CD4-positive, alpha-beta T cell treated with Interferon gamma for 1 hour (primary cell): ENCODE measurements at regions not wholly inside any gene's neighbourhood (a gene's known extent, or its start where the extent isn't known, plus 50 kb on each side); places are given as distances from the start of the nearest gene placed in this dataset.
"Not testable (repeated sequence)": the region's sequence is repeated elsewhere in the genome, so short reads cannot be mapped to it uniquely, and the experiment has no call there.

Experiments
- DNase-seq: peaks from one replicate; pipeline ENCODE4 v3.0.0-alpha.2; 2020

DNA sequence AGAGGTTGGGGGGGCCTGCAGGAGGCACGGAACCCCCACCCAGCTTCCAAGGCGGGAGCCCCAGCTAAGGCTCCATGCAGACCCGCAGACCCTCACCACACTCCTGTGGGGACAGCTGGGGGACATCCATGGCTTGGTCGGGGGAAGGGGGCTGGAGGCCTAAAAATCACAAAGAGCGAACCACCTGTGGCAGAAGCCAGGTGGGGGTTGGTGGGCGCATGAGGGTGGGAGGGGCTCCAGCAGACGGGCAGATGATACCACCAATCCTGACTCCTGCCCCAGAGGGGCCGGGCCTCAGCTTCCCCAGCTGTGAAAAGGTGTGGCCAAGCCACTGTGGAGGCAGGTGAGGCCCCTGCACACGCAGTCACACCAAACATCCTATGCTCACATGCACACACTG lies 111.6 kb downstream of the FAM53A start:
- no peak for DNase-seq

DNA sequence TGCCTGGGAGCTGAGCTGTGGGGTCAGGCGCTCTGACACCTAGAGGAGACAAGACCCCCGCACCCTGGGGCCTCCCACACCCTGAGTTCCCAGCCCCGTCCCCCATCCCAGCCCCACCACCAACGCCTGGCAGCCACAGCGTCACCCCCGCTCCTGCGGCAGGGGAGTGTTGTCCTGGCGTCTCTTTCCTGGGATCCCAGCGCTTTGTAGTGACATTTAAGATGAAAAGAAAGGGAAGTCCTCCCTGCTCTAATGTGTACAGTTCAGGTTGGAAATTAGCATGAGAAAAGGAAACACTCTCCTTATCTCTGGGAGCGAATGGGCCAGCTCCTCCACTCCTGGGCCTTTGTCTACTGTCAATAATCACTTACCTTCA lies 112.1 kb downstream of the FAM53A start:
- DNase-seq = no peak

- DNase-seq = no peak
Measured at GRCh38 chr4:1571165-1572009, 112.7 kb downstream of the FAM53A start.

- no peak for DNase-seq
Measured at GRCh38 chr4:1570291-1571164, 113.6 kb downstream of the FAM53A start.

DNA sequence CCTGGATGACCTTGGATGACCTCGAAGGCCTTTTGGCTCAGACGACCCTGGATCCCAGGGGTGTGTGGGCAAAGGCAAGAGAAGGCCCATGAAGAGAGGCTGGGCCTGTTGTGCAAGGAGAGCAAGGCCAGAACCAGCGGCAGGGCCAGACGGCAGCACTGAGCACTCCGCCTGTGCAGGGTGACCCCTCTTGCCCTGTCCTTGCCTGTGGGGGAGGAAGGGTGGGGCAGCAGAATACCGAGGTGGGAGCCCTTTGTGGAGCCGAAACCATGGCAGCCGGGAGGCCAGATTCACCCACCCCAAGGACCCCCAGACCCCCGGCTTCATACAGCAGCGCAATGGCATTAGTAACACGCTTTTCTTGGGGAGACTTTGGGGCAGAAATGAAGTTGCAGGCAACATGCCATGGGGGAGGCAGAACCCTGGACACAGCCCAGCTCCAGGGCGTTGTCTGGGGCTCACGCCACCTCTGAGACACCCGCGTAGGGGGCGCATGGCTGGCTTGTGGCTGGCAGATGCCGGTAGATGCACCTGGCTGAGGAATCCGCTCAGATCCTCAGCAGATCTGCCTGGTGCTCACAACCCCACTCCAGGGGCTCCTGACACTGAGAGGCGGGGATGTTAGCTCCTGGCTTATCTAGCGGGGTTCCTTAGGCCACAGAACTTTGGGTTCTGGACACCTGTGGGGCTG lies 114.5 kb downstream of the FAM53A start:
- DNase-seq = no peak

GRCh38 chr4:1568855-1569460 lies 115.2 kb downstream of the FAM53A start:
- DNase-seq = no peak

- DNase-seq = no peak
Measured at GRCh38 chr4:1567808-1568581, 116.1 kb downstream of the FAM53A start.

DNA sequence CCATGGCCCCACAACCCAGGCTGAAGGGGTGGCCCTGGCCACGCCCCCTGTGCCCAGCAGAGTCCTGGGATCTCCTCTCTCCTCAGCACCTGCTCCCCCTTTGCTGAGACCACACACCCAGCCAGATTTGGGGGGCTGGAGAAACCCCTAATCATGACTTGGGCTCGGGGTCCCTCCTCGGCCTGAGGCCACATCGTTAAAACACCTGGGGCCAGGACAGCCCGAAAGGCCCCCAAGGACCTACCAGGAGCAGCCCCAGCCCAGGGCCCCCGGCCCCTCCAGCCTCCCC lies 116.7 kb downstream of the FAM53A start:
- no peak for DNase-seq

DNA sequence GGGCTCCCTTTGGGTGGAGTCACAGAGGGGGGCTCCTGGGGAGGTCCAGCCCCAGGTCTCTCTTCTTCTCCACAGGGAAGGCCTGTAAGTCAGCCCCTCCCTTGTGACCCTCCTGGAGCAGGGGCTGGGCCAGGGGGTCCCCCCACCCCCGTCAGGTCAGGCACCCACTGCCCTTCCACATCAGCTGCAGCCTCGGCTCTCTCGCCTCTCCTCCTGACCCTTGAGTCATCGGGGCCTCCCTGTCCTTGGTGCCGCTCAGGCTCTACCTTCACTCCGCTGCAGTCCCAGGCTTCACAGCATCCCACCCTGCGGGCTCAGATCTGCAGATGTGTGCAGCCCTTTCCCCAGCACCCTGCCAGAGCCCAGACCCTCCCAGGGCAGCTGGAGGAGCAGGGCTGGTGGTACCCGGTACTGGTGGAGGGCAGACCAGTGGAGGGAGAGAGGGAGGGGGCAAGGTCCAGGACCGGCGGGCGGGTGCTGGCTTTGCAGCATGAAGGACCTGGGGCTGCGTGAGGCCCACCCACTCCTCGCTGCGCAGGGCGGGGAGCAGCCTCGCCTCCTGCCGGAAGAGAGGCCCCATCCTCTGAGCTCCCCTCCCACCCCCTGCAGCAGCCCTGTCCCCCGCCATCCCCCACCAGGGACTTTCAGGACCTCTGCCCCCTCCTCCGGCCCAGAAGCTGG lies 117.1 kb downstream of the FAM53A start:
- no peak for DNase-seq

DNA sequence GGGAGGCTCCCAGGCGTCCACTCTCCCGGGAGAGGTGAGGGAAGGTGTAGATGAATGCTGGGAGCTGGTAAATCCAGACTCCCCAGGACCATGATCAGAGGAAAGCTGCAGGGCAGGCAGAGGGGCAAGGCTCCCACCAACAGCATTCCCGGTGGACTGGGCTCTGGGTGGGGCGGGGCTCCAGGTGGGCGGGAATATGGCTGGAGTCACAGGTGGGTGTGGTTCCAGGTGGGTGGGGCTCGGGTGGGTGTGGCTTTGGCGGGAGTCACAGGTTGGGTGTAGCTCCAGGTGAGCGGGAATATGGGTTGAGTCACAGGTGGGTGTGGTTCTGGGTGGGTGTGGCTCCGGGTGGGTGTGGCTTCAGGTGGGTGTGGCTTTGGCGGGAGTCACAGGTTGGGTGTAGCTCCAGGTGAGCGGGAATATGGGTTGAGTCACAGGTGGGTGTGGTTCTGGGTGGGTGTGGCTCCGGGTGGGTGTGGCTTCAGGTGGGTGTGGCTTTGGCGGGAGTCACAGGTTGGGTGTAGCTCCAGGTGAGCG lies 117.7 kb downstream of the FAM53A start:
- DNase-seq = not testable (repeated sequence)

DNA sequence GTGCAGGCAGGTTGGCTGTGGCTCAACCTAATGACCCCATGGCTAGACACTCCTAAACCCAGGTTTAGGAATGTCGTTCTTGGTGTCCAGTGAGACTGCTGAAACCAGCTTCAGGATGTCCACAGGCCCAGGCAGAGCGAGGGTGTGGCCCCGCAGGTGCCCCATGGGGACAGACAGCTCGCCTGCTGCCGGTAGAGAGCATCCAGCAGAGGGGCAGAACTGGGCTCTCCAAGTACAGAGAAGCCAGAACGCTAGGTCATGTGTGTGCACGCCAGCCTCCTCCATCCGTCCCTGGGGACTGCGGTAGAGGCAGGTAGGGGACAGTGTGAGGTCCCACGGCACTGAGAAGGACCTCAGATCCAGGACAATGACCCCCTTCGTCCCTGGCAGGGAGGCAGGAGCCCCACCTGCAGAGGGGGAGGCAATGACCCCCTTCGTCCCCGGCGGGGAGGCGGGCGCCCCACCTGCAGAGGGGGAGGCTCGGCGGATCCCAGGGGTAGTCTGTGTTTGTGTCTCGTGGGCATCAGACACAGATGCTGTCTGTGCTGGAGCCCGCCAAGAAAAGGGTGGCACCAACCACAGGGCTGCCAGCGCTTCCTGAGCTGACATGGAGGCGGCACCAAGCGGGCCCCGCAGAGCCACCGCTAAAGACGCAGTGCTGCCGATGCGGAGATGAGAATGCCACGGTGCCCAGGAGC lies 118.4 kb downstream of the FAM53A start:
- DNase-seq = no peak

- DNase-seq = no peak
Measured at GRCh38 chr4:1564535-1565375, 119.4 kb downstream of the FAM53A start.

- DNase-seq = no peak
Measured at GRCh38 chr4:1563768-1564485, 120.2 kb downstream of the FAM53A start.

GRCh38 chr4:1563241-1563640 lies 120.9 kb downstream of the FAM53A start:
- DNase-seq = no peak

DNA sequence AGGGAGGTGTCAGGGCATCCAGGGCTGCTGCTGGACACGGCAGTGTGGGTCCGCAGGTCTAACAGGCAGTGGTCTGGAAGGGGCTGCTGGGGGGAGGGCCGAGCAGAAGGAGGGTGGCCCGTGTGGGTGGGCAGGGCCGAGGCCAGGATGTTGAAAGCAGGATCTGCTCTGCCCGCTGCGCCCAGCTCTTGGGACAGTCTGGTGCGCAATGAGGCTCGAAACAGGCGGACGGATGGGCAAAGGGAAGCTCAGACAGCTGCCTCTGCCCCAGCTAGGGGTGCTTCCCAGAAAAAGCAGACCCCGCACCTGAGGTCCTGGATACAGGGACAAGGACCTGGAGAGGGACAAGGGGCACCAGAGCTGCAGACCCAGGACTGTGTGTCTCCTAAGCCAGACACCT lies 121.3 kb downstream of the FAM53A start:
- DNase-seq = no peak

- no peak for DNase-seq
Measured at GRCh38 chr4:1562371-1562770, 121.7 kb downstream of the FAM53A start.

- DNase-seq = no peak
Measured at GRCh38 chr4:1561286-1561990, 122.7 kb downstream of the FAM53A start.

DNA sequence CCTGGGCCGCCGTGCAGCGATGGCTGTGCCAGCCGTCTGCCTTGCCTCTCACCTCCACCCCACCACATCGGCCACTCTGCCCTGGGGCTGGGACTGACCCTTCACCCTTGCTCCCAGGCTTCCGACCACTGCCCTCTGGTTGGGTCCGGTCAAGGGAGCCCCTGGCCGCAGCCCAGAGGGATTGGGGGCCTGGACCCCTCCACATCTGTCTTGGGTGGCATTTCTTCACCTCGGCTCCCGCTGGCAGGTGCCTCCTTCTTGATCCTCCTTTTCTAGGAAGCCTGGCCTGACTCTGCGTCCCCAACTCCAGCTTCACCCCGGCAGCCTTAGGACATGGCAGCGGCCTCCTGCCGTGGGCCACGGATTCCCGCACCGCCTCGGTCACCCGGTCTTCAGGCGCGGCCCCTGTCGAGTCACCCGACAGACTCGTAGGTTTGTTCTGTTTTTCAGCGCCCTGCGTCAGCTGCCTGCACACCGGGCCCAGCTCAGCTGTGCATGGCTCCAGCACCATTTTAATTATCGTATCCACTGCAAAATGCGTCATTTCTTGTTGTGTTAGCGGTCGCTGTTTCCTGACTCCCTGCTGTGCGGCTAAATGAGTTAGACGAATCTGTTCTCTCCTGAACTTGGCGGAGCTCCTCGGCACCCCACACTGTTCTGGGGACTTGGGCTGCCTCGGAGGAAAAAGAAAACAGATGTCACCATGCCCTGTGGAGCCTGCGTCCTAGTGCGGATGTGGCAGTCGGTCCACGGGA lies 124.0 kb downstream of the FAM53A start:
- no peak for DNase-seq
